Mesendoderm (in vitro differentiated cells): ENCODE measurements at regions not wholly inside any gene's neighbourhood (a gene's known extent, or its start where the extent isn't known, plus 50 kb on each side); places are given as distances from the start of the nearest gene placed in this dataset.
"Not testable (repeated sequence)": the region's sequence is repeated elsewhere in the genome, so short reads cannot be mapped to it uniquely, and the experiment has no call there.

Source experiments
- DNase-seq: peaks from one replicate; pipeline ENCODE4 v3.0.0; 2013
- H2AK5ac ChIP-seq: 2 replicates; pipeline ENCODE4 v1.6.1; 2013; ENCODE audit warnings: low read length, inconsistent platforms
- H2BK120ac ChIP-seq: 2 replicates; pipeline ENCODE4 v1.6.1; 2013; ENCODE audit warnings: low read depth, mild to moderate bottlenecking, low read length, moderate library complexity, mixed read lengths
- H2BK15ac ChIP-seq: replicated peaks from 2 replicates; pipeline ENCODE4 v1.6.1; 2013; ENCODE audit warnings: low read depth, mild to moderate bottlenecking, moderate library complexity
- H2BK5ac ChIP-seq: 2 replicates; pipeline ENCODE4 v1.6.1; 2013; ENCODE audit warnings: low read length, inconsistent platforms
- H3K18ac ChIP-seq: 2 replicates; pipeline ENCODE4 v1.6.1; 2013; ENCODE audit warnings: mild to moderate bottlenecking, low read length, mixed read lengths
- H3K23ac ChIP-seq: one replicate; pipeline ENCODE4 v1.6.1; 2013; ENCODE audit warnings: low read length
- H3K27ac ChIP-seq: 2 replicates; pipeline ENCODE4 v1.5.1; 2013; ENCODE audit warnings: low read depth, mild to moderate bottlenecking, inconsistent platforms, low read length, moderate library complexity
- H3K27me3 ChIP-seq: 2 replicates; pipeline ENCODE4 v1.6.1; 2013; ENCODE audit warnings: low read length, control low read depth, mild to moderate bottlenecking, inconsistent platforms; ENCODE audit not compliant: insufficient read depth, poor library complexity
- H3K36me3 ChIP-seq: 2 replicates; pipeline ENCODE4 v1.6.1; 2013; ENCODE audit warnings: low read length, inconsistent platforms; ENCODE audit not compliant: control insufficient read depth, insufficient read depth
- H3K4ac ChIP-seq: one replicate; pipeline ENCODE4 v1.6.1; 2013; ENCODE audit warnings: low read depth, mild to moderate bottlenecking, low read length, moderate library complexity
- H3K4me1 ChIP-seq: 2 replicates; pipeline ENCODE4 v1.6.1; 2013; ENCODE audit warnings: low read depth, low read length, inconsistent platforms; ENCODE audit not compliant: control insufficient read depth
- H3K4me2 ChIP-seq: 2 replicates; pipeline ENCODE4 v1.6.1; 2013; ENCODE audit warnings: low read length
- H3K4me3 ChIP-seq: 2 replicates; pipeline ENCODE4 v1.5.1; 2013; ENCODE audit warnings: mild to moderate bottlenecking, low read length
- H3K56ac ChIP-seq: one replicate; pipeline ENCODE4 v1.6.1; 2013; ENCODE audit warnings: low read length
- H3K79me1 ChIP-seq: 2 replicates; pipeline ENCODE4 v1.6.1; 2013; ENCODE audit warnings: low read length, inconsistent platforms
- H3K79me2 ChIP-seq: 2 replicates; pipeline ENCODE4 v1.6.1; 2013; ENCODE audit warnings: mild to moderate bottlenecking, low read length; ENCODE audit not compliant: control insufficient read depth, insufficient read depth
- H3K9ac ChIP-seq: 2 replicates; pipeline ENCODE4 v1.6.1; 2013; ENCODE audit warnings: low read length, inconsistent platforms
- H4K5ac ChIP-seq: one replicate; pipeline ENCODE4 v1.6.1; 2013; ENCODE audit warnings: low read length
- H4K8ac ChIP-seq: one replicate; pipeline ENCODE4 v1.6.1; 2013; ENCODE audit warnings: low read depth, mild to moderate bottlenecking, control low read depth, low read length, moderate library complexity
- WGBS: extraction: QIAGEN DNeasy Blood & Tissue Kit; methylation state at CpG from one replicate; pipeline ENCODE4 v1.1.7; 2013; ENCODE audit warnings: low lambda C conversion rate, missing lambda C conversion rate; ENCODE audit not compliant: insufficient coverage; ENCODE audit errors: extremely low coverage; 5-methylcytosine and 5-hydroxymethylcytosine counted together

GRCh38 chr6:16898640-16899396 lies 137.6 kb upstream of the ATXN1 start:
- H3K27me3 ChIP-seq: no peaks in the 10 kb centered on the region
- no peak overlapping the region for H3K23ac ChIP-seq
- no peak overlapping the region for H3K4ac ChIP-seq
- H3K56ac ChIP-seq: no peak overlapping the region
- no peaks in the 10 kb centered on the region for H3K36me3 ChIP-seq
- H3K9ac ChIP-seq: no peak overlapping the region
- no peak overlapping the region for H2BK5ac ChIP-seq
- H2BK15ac ChIP-seq: no peak overlapping the region
- no peak overlapping the region for H3K4me3 ChIP-seq
- H3K79me1 ChIP-seq: no peaks in the 10 kb centered on the region
- no peak overlapping the region for H3K27ac ChIP-seq
- peak overlapping the region; percentile 60 for H3K18ac ChIP-seq
- H3K4me2 ChIP-seq: no peak overlapping the region
- no peak overlapping the region for H4K8ac ChIP-seq
- no peak overlapping the region for H2AK5ac ChIP-seq
- H3K79me2 ChIP-seq: no peaks in the 10 kb centered on the region
- DNase-seq: no peak
- peak overlapping the region; percentile 45 for H2BK120ac ChIP-seq
- H3K4me1 ChIP-seq: no peaks in the 10 kb centered on the region
- no CpG with 5 or more reads among the region's 8 CpGs for WGBS
- no peak overlapping the region for H4K5ac ChIP-seq

GRCh38 chr6:16897669-16898068 lies 136.4 kb upstream of the ATXN1 start:
- Histone ChIP-seq H3K27me3 (no peaks in the 10 kb centered on the region), H2AK5ac (no peak overlapping the region), H3K79me1 (no peaks in the 10 kb centered on the region), H4K8ac (no peak overlapping the region), H3K4ac (no peak overlapping the region), H3K9ac (no peak overlapping the region), H3K18ac (no peak overlapping the region), H2BK15ac (no peak overlapping the region), H3K4me1 (no peaks in the 10 kb centered on the region), H3K4me2 (no peak overlapping the region), H4K5ac (no peak overlapping the region), H3K56ac (no peak overlapping the region), H3K36me3 (no peaks in the 10 kb centered on the region), H2BK120ac (no peak overlapping the region), H3K79me2 (no peaks in the 10 kb centered on the region), H3K23ac (no peak overlapping the region), H3K4me3 (no peak overlapping the region), H2BK5ac (no peak overlapping the region), H3K27ac (no peak overlapping the region)
- no peak for DNase-seq
- no CpG with 5 or more reads among the region's 5 CpGs for WGBS

GRCh38 chr6:16894301-16894700 lies 133.0 kb upstream of the ATXN1 start:
- Histone ChIP-seq H3K27me3 (no peaks in the 10 kb centered on the region), H3K18ac (no peak overlapping the region), H4K5ac (no peak overlapping the region)

GRCh38 chr6:16891110-16891509 lies 129.8 kb upstream of the ATXN1 start:
- not testable (repeated sequence) for H3K4me3 ChIP-seq, H3K23ac ChIP-seq, H3K79me2 ChIP-seq, H2BK15ac ChIP-seq, DNase-seq, H2AK5ac ChIP-seq, H3K18ac ChIP-seq, H3K79me1 ChIP-seq, H3K4ac ChIP-seq, H3K9ac ChIP-seq, H3K36me3 ChIP-seq, H4K5ac ChIP-seq, H3K27ac ChIP-seq, H3K4me2 ChIP-seq, H2BK120ac ChIP-seq, H2BK5ac ChIP-seq, H3K27me3 ChIP-seq, H4K8ac ChIP-seq, H3K4me1 ChIP-seq
- H3K56ac ChIP-seq: peak overlapping the region; percentile 15
- 100% methylated on average over 3 of the region's 7 CpGs for WGBS

More at GRCh38 chr6:16894301-16894700, 133.0 kb upstream of the ATXN1 start:
- no peaks in the 10 kb centered on the region for H3K79me1 ChIP-seq
- no peaks in the 10 kb centered on the region for H3K36me3 ChIP-seq
- H2BK5ac ChIP-seq: no peak overlapping the region
- no peak overlapping the region for H3K4me2 ChIP-seq
- H3K79me2 ChIP-seq: no peaks in the 10 kb centered on the region
- no peak overlapping the region for H3K23ac ChIP-seq
- no peak overlapping the region for H2BK120ac ChIP-seq
- H2BK15ac ChIP-seq: no peak overlapping the region
- DNase-seq: no peak
- H3K4me1 ChIP-seq: no peaks in the 10 kb centered on the region
- H3K9ac ChIP-seq: no peak overlapping the region
- H3K4me3 ChIP-seq: no peak overlapping the region
- H3K4ac ChIP-seq: no peak overlapping the region
- no peak overlapping the region for H2AK5ac ChIP-seq
- H3K27ac ChIP-seq: no peak overlapping the region
- no peak overlapping the region for H4K8ac ChIP-seq
- H3K56ac ChIP-seq: no peak overlapping the region

GRCh38 chr6:16885411-16886160 lies 124.3 kb upstream of the ATXN1 start:
- Histone ChIP-seq H3K79me1 (no peaks in the 10 kb centered on the region), H3K23ac (no peak overlapping the region), H3K4ac (no peak overlapping the region), H3K4me2 (no peak overlapping the region), H4K8ac (no peak overlapping the region), H3K4me3 (no peak overlapping the region), H3K9ac (no peak overlapping the region), H2AK5ac (no peak overlapping the region), H3K4me1 (no peaks in the 10 kb centered on the region), H3K36me3 (no peaks in the 10 kb centered on the region), H2BK120ac (peak overlapping the region; percentile 23), H3K18ac (peak overlapping the region; percentile 39), H3K56ac (no peak overlapping the region), H3K79me2 (no peaks in the 10 kb centered on the region), H3K27ac (no peak overlapping the region), H2BK5ac (peak overlapping the region; percentile 64), H4K5ac (no peak overlapping the region), H2BK15ac (no peak overlapping the region), H3K27me3 (no peaks in the 10 kb centered on the region)
- whole genome bisulfite sequencing: no CpG with 5 or more reads among the region's 4 CpGs
- peak; percentile 22 for DNase-seq
